Nephron progenitor cell (in vitro differentiated cells): ENCODE measurements at regions not wholly inside any gene's neighbourhood (a gene's known extent, or its start where the extent isn't known, plus 50 kb on each side); places are given as distances from the start of the nearest gene placed in this dataset.
"Not testable (repeated sequence)": the region's sequence is repeated elsewhere in the genome, so short reads cannot be mapped to it uniquely, and the experiment has no call there.

Source experiments
- DNase-seq: peaks from one replicate; pipeline ENCODE4 v3.0.0; 2021
- H3K27ac Mint-ChIP-seq: 2 replicates; pipeline ENCODE4 v1.8.0; 2021; ENCODE audit warnings: mild to moderate bottlenecking, moderate library complexity, mixed read lengths
- H3K27me3 Mint-ChIP-seq: 2 replicates; pipeline ENCODE4 v1.8.0; 2021; ENCODE audit warnings: mild to moderate bottlenecking, low read depth, mixed read lengths; ENCODE audit not compliant: poor library complexity
- H3K36me3 Mint-ChIP-seq: 2 replicates; pipeline ENCODE4 v1.8.0; 2021; ENCODE audit warnings: low read depth, mixed read lengths
- H3K4me1 Mint-ChIP-seq: 2 replicates; pipeline ENCODE4 v1.8.0; 2021; ENCODE audit warnings: mixed read lengths
- H3K4me3 Mint-ChIP-seq: 2 replicates; pipeline ENCODE4 v1.8.0; 2021; ENCODE audit warnings: mild to moderate bottlenecking, moderate library complexity, mixed read lengths
- H3K9me3 Mint-ChIP-seq: 2 replicates; pipeline ENCODE4 v1.8.0; 2021; ENCODE audit warnings: mild to moderate bottlenecking, moderate library complexity, mixed read lengths
- CTCF ChIP-seq: fragments of 200-600 bp; sonication (generic); IDR thresholded peaks from 2 replicates; pipeline ENCODE4 v1.5.0; 2021; ENCODE audit warnings: antibody characterized with exemption

GRCh38 chr12:125552295-125552694, 487.1 kb downstream of the AACS start:
- no peak for DNase-seq
- peaks cover 8% of the 10 kb centered on the region for H3K9me3 Mint-ChIP-seq
- peaks cover 3% of the 10 kb centered on the region for H3K27me3 Mint-ChIP-seq

GRCh38 chr12:125561008-125561407, 495.8 kb downstream of the AACS start:
- not testable (repeated sequence) for H3K27me3 Mint-ChIP-seq, H3K4me3 Mint-ChIP-seq, H3K36me3 Mint-ChIP-seq, DNase-seq, H3K27ac Mint-ChIP-seq, H3K4me1 Mint-ChIP-seq
- H3K9me3 Mint-ChIP-seq: peaks cover 16% of the 10 kb centered on the region

More at GRCh38 chr12:125552295-125552694, 487.1 kb downstream of the AACS start:
- H3K36me3 Mint-ChIP-seq: no peaks in the 10 kb centered on the region
- TF ChIP-seq CTCF: no peak
- peaks cover 6% of the 10 kb centered on the region for H3K4me1 Mint-ChIP-seq
- H3K4me3 Mint-ChIP-seq: no peak overlapping the region
- H3K27ac Mint-ChIP-seq: no peak overlapping the region

- Mint-ChIP-seq H3K4me1 (no peaks in the 10 kb centered on the region), H3K36me3 (no peaks in the 10 kb centered on the region), H3K9me3 (peaks cover 20% of the 10 kb centered on the region), H3K27me3 (peaks cover 26% of the 10 kb centered on the region), H3K4me3 (no peak overlapping the region), H3K27ac (no peak overlapping the region)
- no peak for TF ChIP-seq CTCF
- DNase-seq: no peak
Measured at GRCh38 chr12:125564753-125565152, 499.5 kb downstream of the AACS start.

GRCh38 chr12:125567581-125567980, 502.3 kb downstream of the AACS start:
- no peak overlapping the region for H3K4me3 Mint-ChIP-seq
- no peaks in the 10 kb centered on the region for H3K36me3 Mint-ChIP-seq
- H3K9me3 Mint-ChIP-seq: peaks cover 20% of the 10 kb centered on the region
- H3K4me1 Mint-ChIP-seq: no peaks in the 10 kb centered on the region
- H3K27ac Mint-ChIP-seq: no peak overlapping the region
- no peak for DNase-seq
- TF ChIP-seq CTCF: no peak
- H3K27me3 Mint-ChIP-seq: peaks cover 26% of the 10 kb centered on the region

- Mint-ChIP-seq H3K27me3 (peaks cover 26% of the 10 kb centered on the region), H3K4me3 (no peak overlapping the region), H3K9me3 (peaks cover 20% of the 10 kb centered on the region), H3K4me1 (no peaks in the 10 kb centered on the region), H3K36me3 (no peaks in the 10 kb centered on the region), H3K27ac (no peak overlapping the region)
- TF ChIP-seq CTCF: no peak
- DNase-seq: no peak
Measured at GRCh38 chr12:125568306-125568705, 503.1 kb downstream of the AACS start.

- TF ChIP-seq CTCF: no peak
- no peaks in the 10 kb centered on the region for H3K36me3 Mint-ChIP-seq
- H3K27ac Mint-ChIP-seq: no peak overlapping the region
- H3K9me3 Mint-ChIP-seq: peaks cover 5% of the 10 kb centered on the region
- no peaks in the 10 kb centered on the region for H3K4me1 Mint-ChIP-seq
- no peak for DNase-seq
- H3K4me3 Mint-ChIP-seq: no peak overlapping the region
- H3K27me3 Mint-ChIP-seq: peaks cover 7% of the 10 kb centered on the region
Measured at GRCh38 chr12:125573271-125573670, 508.0 kb downstream of the AACS start.
